GM23338 (cell line): ENCODE measurements at regions not wholly inside any gene's neighbourhood (a gene's known extent, or its start where the extent isn't known, plus 50 kb on each side); places are given as distances from the start of the nearest gene placed in this dataset.

Experiments
- ATAC-seq: fragments of 200-7000 bp; cut with Tn5 transposase; 3 replicates; pipeline ENCODE4 v1.9.1; 2020
- DNase-seq: peaks from one replicate; pipeline ENCODE4 v3.0.0-alpha.2; 2015; ENCODE audit warnings: low spot score
- H2AFZ ChIP-seq: fragments of 200-600 bp; sonication (generic); 2 replicates; pipeline ENCODE4 v1.8.0; 2016; ENCODE audit warnings: antibody characterized with exemption, mild to moderate bottlenecking, moderate library complexity
- H3F3A ChIP-seq: fragments of 200-600 bp; sonication (generic); replicated peaks from 2 replicates; pipeline ENCODE4 v1.8.0; 2017; ENCODE audit warnings: antibody characterized with exemption, mixed run types, low read depth
- H3K27ac ChIP-seq: fragments of 200-600 bp; sonication (generic); 2 replicates; pipeline ENCODE4 v1.6.1; 2016; ENCODE audit warnings: low read depth
- H3K27me3 ChIP-seq: fragments of 200-600 bp; sonication (generic); 2 replicates; pipeline ENCODE4 v1.8.0; 2016; ENCODE audit warnings: mild to moderate bottlenecking, mixed run types, moderate library complexity; ENCODE audit not compliant: insufficient read depth
- H3K36me3 ChIP-seq: fragments of 200-600 bp; sonication (generic); 2 replicates; pipeline ENCODE4 v1.8.0; 2016; ENCODE audit warnings: mild to moderate bottlenecking; ENCODE audit not compliant: insufficient read depth
- H3K4me1 ChIP-seq: fragments of 200-600 bp; sonication (generic); 2 replicates; pipeline ENCODE4 v1.8.0; 2016; ENCODE audit warnings: mild to moderate bottlenecking, moderate library complexity; ENCODE audit not compliant: insufficient read depth
- H3K4me2 ChIP-seq: fragments of 200-600 bp; sonication (generic); 2 replicates; pipeline ENCODE4 v1.7.1; 2017; ENCODE audit warnings: mixed run types
- H3K4me3 ChIP-seq: fragments of 200-600 bp; sonication (generic); 2 replicates; pipeline ENCODE4 v1.6.1; 2016; ENCODE audit warnings: mixed run types
- H3K79me2 ChIP-seq: fragments of 200-600 bp; sonication (generic); replicated peaks from 2 replicates; pipeline ENCODE4 v1.8.0; 2017; ENCODE audit warnings: mild to moderate bottlenecking; ENCODE audit not compliant: insufficient read depth
- H3K9me2 ChIP-seq: fragments of 200-600 bp; sonication (generic); 2 replicates; pipeline ENCODE4 v1.8.0; 2017; ENCODE audit not compliant: insufficient read depth
- H4K20me1 ChIP-seq: fragments of 200-600 bp; sonication (generic); replicated peaks from 2 replicates; pipeline ENCODE4 v1.8.0; 2017; ENCODE audit warnings: mild to moderate bottlenecking; ENCODE audit not compliant: insufficient read depth
- H3K27ac Mint-ChIP-seq: 2 replicates; pipeline ENCODE4 v1.8.0; 2020; ENCODE audit warnings: inconsistent platforms, mild to moderate bottlenecking, moderate library complexity, mixed read lengths
- H3K27me3 Mint-ChIP-seq: 3 replicates; pipeline ENCODE4 v1.8.0; 2022; ENCODE audit warnings: low read depth, mild to moderate bottlenecking, moderate library complexity, mixed read lengths, inconsistent platforms; ENCODE audit not compliant: insufficient read depth, poor library complexity
- H3K36me3 Mint-ChIP-seq: 3 replicates; pipeline ENCODE4 v1.8.0; 2021; ENCODE audit warnings: low read depth, mild to moderate bottlenecking, inconsistent platforms, moderate library complexity, mixed read lengths
- H3K4me1 Mint-ChIP-seq: 3 replicates; pipeline ENCODE4 v1.8.0; 2020; ENCODE audit warnings: mild to moderate bottlenecking, inconsistent platforms, mixed read lengths
- H3K4me3 Mint-ChIP-seq: 3 replicates; pipeline ENCODE4 v1.8.0; 2021; ENCODE audit warnings: moderate library complexity, mild to moderate bottlenecking, inconsistent platforms, mixed read lengths
- H3K9me3 Mint-ChIP-seq: 3 replicates; pipeline ENCODE4 v1.8.0; 2020; ENCODE audit warnings: moderate library complexity, mild to moderate bottlenecking, inconsistent platforms, mixed read lengths
- EZH2 ChIP-seq: fragments of 200-600 bp; sonication (generic); IDR thresholded peaks from one replicate; pipeline ENCODE4 v1.8.0; 2017; ENCODE audit warnings: antibody characterized with exemption, mild to moderate bottlenecking, low read depth; ENCODE audit not compliant: unreplicated experiment
- EZH2phosphoT487 ChIP-seq: fragments of 200-600 bp; sonication (generic); IDR thresholded peaks from one replicate; pipeline ENCODE4 v1.8.1; 2018; ENCODE audit warnings: antibody characterized with exemption; ENCODE audit not compliant: unreplicated experiment
- JUNB ChIP-seq: IDR thresholded peaks from one replicate; pipeline ENCODE4 v1.6.1; 2016; ENCODE audit warnings: antibody characterized with exemption; ENCODE audit not compliant: unreplicated experiment
- STAT1 ChIP-seq: IDR thresholded peaks from one replicate; pipeline ENCODE4 v1.6.1; 2016; ENCODE audit warnings: antibody characterized with exemption; ENCODE audit not compliant: unreplicated experiment
- ZNF331 ChIP-seq: fragments of 250-450 bp; sonication (Bioruptor Pico); IDR thresholded peaks from 2 replicates; pipeline ENCODE4 v1.5.0; 2020; ENCODE audit warnings: low read depth, mild to moderate bottlenecking, moderate library complexity
- TF ChIP-seq, protein P1 (sequence below): fragments of 250-450 bp; sonication (Bioruptor Pico); IDR thresholded peaks from 2 replicates; pipeline ENCODE4 v1.5.0; 2020; ENCODE audit warnings: mild to moderate bottlenecking, moderate library complexity
- TF ChIP-seq, protein P2 (sequence below): IDR thresholded peaks from 2 replicates; pipeline ENCODE4 v1.6.1; 2016; ENCODE audit warnings: antibody characterized with exemption

DNA sequence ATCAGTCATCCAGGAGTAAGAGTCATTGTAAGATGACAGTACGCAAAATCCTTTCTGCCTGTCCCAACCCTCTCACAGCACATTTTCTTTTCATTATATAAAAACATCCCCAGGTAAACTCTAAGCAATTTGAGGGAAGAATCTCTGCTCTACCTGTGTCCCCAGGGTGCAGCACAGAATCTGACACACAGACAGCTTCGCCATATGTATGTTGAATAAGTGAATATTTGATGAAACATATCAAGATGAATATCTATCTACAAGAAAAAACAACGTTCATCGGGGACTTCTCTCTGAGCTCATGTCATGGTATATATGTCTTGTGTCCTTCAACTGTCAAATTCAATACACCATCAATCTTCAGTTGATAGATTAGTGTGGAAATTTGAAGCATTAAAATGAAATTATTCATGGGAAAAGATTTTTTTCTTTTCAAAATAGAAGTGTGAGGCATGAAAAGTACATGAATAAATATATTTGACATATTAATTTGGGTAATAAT is 94.5 kb upstream of the KYNU start (continued):
- TF ChIP-seq, protein P1, sequence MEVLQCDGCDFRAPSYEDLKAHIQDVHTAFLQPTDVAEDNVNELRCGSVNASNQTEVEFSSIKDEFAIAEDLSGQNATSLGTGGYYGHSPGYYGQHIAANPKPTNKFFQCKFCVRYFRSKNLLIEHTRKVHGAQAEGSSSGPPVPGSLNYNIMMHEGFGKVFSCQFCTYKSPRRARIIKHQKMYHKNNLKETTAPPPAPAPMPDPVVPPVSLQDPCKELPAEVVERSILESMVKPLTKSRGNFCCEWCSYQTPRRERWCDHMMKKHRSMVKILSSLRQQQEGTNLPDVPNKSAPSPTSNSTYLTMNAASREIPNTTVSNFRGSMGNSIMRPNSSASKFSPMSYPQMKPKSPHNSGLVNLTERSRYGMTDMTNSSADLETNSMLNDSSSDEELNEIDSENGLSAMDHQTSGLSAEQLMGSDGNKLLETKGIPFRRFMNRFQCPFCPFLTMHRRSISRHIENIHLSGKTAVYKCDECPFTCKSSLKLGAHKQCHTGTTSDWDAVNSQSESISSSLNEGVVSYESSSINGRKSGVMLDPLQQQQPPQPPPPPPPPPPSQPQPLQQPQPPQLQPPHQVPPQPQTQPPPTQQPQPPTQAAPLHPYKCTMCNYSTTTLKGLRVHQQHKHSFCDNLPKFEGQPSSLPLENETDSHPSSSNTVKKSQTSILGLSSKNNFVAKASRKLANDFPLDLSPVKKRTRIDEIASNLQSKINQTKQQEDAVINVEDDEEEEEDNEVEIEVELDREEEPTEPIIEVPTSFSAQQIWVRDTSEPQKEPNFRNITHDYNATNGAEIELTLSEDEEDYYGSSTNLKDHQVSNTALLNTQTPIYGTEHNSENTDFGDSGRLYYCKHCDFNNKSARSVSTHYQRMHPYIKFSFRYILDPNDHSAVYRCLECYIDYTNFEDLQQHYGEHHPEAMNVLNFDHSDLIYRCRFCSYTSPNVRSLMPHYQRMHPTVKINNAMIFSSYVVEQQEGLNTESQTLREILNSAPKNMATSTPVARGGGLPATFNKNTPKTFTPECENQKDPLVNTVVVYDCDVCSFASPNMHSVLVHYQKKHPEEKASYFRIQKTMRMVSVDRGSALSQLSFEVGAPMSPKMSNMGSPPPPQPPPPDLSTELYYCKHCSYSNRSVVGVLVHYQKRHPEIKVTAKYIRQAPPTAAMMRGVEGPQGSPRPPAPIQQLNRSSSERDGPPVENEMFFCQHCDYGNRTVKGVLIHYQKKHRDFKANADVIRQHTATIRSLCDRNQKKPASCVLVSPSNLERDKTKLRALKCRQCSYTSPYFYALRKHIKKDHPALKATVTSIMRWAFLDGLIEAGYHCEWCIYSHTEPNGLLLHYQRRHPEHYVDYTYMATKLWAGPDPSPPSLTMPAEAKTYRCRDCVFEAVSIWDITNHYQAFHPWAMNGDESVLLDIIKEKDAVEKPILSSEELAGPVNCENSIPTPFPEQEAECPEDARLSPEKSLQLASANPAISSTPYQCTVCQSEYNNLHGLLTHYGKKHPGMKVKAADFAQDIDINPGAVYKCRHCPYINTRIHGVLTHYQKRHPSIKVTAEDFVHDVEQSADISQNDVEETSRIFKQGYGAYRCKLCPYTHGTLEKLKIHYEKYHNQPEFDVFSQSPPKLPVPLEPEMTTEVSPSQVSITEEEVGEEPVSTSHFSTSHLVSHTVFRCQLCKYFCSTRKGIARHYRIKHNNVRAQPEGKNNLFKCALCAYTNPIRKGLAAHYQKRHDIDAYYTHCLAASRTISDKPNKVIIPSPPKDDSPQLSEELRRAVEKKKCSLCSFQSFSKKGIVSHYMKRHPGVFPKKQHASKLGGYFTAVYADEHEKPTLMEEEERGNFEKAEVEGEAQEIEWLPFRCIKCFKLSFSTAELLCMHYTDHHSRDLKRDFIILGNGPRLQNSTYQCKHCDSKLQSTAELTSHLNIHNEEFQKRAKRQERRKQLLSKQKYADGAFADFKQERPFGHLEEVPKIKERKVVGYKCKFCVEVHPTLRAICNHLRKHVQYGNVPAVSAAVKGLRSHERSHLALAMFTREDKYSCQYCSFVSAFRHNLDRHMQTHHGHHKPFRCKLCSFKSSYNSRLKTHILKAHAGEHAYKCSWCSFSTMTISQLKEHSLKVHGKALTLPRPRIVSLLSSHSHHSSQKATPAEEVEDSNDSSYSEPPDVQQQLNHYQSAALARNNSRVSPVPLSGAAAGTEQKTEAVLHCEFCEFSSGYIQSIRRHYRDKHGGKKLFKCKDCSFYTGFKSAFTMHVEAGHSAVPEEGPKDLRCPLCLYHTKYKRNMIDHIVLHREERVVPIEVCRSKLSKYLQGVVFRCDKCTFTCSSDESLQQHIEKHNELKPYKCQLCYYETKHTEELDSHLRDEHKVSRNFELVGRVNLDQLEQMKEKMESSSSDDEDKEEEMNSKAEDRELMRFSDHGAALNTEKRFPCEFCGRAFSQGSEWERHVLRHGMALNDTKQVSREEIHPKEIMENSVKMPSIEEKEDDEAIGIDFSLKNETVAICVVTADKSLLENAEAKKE (CRISPR knock-in tag), result no peak
- TF ChIP-seq JUNB, result no peak
- TF ChIP-seq, protein P2, sequence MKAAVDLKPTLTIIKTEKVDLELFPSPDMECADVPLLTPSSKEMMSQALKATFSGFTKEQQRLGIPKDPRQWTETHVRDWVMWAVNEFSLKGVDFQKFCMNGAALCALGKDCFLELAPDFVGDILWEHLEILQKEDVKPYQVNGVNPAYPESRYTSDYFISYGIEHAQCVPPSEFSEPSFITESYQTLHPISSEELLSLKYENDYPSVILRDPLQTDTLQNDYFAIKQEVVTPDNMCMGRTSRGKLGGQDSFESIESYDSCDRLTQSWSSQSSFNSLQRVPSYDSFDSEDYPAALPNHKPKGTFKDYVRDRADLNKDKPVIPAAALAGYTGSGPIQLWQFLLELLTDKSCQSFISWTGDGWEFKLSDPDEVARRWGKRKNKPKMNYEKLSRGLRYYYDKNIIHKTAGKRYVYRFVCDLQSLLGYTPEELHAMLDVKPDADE, result no peak

DNA sequence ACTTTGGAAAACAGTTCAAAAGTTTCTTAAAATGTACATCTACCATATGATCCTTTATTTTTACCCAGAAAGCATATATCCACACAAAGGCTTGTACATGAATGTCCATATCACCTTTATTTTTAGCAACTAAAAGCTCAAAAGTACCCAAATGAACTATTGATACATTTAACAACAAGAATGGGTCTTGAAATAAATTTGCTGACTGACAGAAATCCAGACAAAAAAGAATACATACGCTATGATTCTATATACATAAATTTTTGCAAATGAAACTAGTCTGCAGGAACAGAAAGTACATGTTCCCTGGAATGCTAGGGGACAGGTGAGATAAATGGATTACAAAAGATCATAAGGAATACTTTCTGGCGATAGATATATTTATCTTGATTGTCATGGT is 96.3 kb upstream of the KYNU start:
- no peaks in the 10 kb centered on the region for H3K79me2 ChIP-seq
- Mint-ChIP-seq H3K36me3 (no peaks in the 10 kb centered on the region), H3K9me3 (no peaks in the 10 kb centered on the region), H3K4me1 (no peaks in the 10 kb centered on the region; the same call in 2 of the 3 replicates), H3K27me3 (no peaks in the 10 kb centered on the region), H3K27ac (no peak overlapping the region), H3K4me3 (no peak overlapping the region)
- H4K20me1 ChIP-seq, result no peaks in the 10 kb centered on the region
- no peaks in the 10 kb centered on the region for H3K36me3 ChIP-seq
- H3K4me2 ChIP-seq, result no peak overlapping the region
- H2AFZ ChIP-seq, result no peak overlapping the region
- H3F3A ChIP-seq, result no peaks in the 10 kb centered on the region
- peaks cover 8% of the 10 kb centered on the region for H3K9me2 ChIP-seq
- no peak for ATAC-seq
- H3K27ac ChIP-seq, result no peak overlapping the region
- DNase-seq, result no peak
- H3K4me3 ChIP-seq, result no peak overlapping the region
- no peaks in the 10 kb centered on the region for H3K4me1 ChIP-seq
- H3K27me3 ChIP-seq, result no peaks in the 10 kb centered on the region
- TF ChIP-seq, protein P2, result no peak
- TF ChIP-seq ZNF331 (CRISPR knock-in tag) (no peak), STAT1 (no peak), EZH2 (no peak), EZH2phosphoT487 (no peak)
- TF ChIP-seq, protein P1 (CRISPR knock-in tag), result no peak
